ENCODE measurements at regions not wholly inside any gene's neighbourhood (a gene's known extent, or its start where the extent isn't known, plus 50 kb on each side); places are given as distances from the start of the nearest gene placed in this dataset.

DNA sequence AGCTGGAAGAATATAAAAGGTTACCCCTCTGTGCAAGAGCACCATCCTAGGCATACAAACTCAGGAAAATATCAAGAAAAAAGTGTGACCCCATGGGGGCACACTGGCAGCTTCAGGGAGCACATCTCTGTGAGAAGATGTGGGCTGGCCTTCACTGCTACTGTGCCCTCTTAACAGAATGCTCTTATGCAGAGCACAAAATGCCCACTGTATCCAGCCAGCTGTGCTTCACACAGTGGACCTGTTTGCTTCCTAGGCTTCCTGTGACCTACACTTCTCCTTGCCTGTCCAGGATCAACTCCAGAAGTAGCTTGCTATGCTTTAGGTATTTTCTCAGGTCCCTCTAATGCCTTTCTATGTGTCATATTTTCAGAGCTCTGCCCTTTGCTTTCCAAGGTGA is 380.2 kb upstream of the MMS22L start:
- no peaks in the 10 kb centered on the region for H3K36me3 ChIP-seq (ENCODE audit: insufficient read depth, low read length, poor library complexity, severe bottlenecking)
- H3K27me3 ChIP-seq (replicated peaks; ENCODE audit: insufficient read depth, low read depth, low read length, poor library complexity) = no peaks in the 10 kb centered on the region
- no peak overlapping the region for H3K4me3 ChIP-seq (ENCODE audit: low read depth, low read length, poor library complexity, severe bottlenecking)
- DNase-seq (ENCODE audit: low spot score) = no peak
- intact Hi-C loops (cut with micrococcal nuclease; ENCODE audit: unreplicated experiment) = no loop called here
- ChIA-PET CTCF (no interaction called here), POLR2A (ENCODE audit: low non-redundant PET) (no interaction called here)
- H3K27ac ChIP-seq (ENCODE audit: low read depth, low read length, poor library complexity, severe bottlenecking) = no peak overlapping the region
- peaks cover 4% of the 10 kb centered on the region for H3K9me3 ChIP-seq (ENCODE audit: low read depth, low read length, poor library complexity, severe bottlenecking)
- H3K4me1 ChIP-seq (ENCODE audit: insufficient read depth, low read length, poor library complexity, severe bottlenecking) = peaks cover 13% of the 10 kb centered on the region
- no peak for TF ChIP-seq EZH2 (IDR thresholded peaks at IDR 0.05; ENCODE audit: borderline replicate concordance, low read depth, low read length, poor library complexity, severe bottlenecking)
- TF ChIP-seq CTCF (conservative IDR thresholded peaks at IDR 0.05; ENCODE audit: low read depth, low read length) = no peak
- no TSS peak for BruUV-seq (replicated peaks)

DNA sequence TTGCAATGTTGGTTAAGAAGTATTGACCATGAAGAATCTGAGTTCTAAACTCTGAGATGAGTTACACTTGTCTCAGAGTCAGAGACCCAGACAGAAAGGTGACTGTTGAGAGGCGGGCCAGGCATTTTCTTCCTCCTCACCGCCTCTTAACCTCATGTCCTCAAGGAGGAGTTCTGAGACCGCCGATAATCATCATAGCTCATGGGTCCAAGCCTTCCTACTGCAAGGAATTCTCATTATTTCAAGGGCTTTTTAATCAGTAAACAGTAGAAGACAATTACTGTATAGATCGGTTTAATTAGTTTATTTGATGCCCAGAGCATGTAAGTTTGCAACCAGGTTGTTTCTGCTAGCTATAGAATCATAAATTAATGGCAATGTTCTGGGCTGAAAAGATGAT is 382.4 kb upstream of the MMS22L start:
- no peaks in the 10 kb centered on the region for H3K36me3 ChIP-seq (ENCODE audit: insufficient read depth, low read length, poor library complexity, severe bottlenecking)
- peaks cover 30% of the 10 kb centered on the region for H3K4me1 ChIP-seq (ENCODE audit: insufficient read depth, low read length, poor library complexity, severe bottlenecking)
- H3K4me3 ChIP-seq (ENCODE audit: low read depth, low read length, poor library complexity, severe bottlenecking) = no peak overlapping the region
- no peak for TF ChIP-seq CTCF (conservative IDR thresholded peaks at IDR 0.05; ENCODE audit: low read depth, low read length)
- TF ChIP-seq EZH2 (IDR thresholded peaks at IDR 0.05; ENCODE audit: borderline replicate concordance, low read depth, low read length, poor library complexity, severe bottlenecking) = no peak
- H3K27me3 ChIP-seq (replicated peaks; ENCODE audit: insufficient read depth, low read depth, low read length, poor library complexity) = no peaks in the 10 kb centered on the region
- no peak for DNase-seq (ENCODE audit: low spot score)
- ChIA-PET CTCF (no interaction called here), POLR2A (ENCODE audit: low non-redundant PET) (no interaction called here)
- intact Hi-C loops (cut with micrococcal nuclease; ENCODE audit: unreplicated experiment) = no loop called here
- BruUV-seq (replicated peaks) = no TSS peak
- no peaks in the 10 kb centered on the region for H3K9me3 ChIP-seq (ENCODE audit: low read depth, low read length, poor library complexity, severe bottlenecking)
- no peak overlapping the region for H3K27ac ChIP-seq (ENCODE audit: low read depth, low read length, poor library complexity, severe bottlenecking)

DNA sequence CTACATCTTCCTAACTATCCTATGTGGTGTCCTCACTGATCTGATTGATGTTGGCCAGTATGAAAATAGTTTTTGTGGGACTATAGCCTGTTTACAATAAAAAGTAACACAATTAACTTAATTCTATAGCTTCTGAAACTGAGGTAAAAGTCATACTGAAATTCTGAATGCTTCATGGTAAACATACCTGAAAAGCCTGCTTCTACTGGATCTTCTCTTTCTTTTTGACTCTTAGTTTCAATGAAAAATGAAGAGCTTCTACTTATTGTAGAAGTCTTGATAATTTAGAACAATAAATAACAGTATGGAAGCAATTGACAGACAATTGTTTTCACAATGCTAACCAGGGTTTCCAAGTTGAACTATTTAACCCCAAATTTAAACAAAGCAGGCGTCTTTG is 383.9 kb upstream of the MMS22L start:
- ChIA-PET CTCF (no interaction called here), POLR2A (ENCODE audit: low non-redundant PET) (no interaction called here)
- H3K4me1 ChIP-seq (ENCODE audit: insufficient read depth, low read length, poor library complexity, severe bottlenecking) = peaks cover 34% of the 10 kb centered on the region
- no peak for DNase-seq (ENCODE audit: low spot score)
- no peak for TF ChIP-seq CTCF (conservative IDR thresholded peaks at IDR 0.05; ENCODE audit: low read depth, low read length)
- no peak for TF ChIP-seq EZH2 (IDR thresholded peaks at IDR 0.05; ENCODE audit: borderline replicate concordance, low read depth, low read length, poor library complexity, severe bottlenecking)
- H3K27me3 ChIP-seq (replicated peaks; ENCODE audit: insufficient read depth, low read depth, low read length, poor library complexity) = no peaks in the 10 kb centered on the region
- H3K9me3 ChIP-seq (ENCODE audit: low read depth, low read length, poor library complexity, severe bottlenecking) = no peaks in the 10 kb centered on the region
- H3K36me3 ChIP-seq (ENCODE audit: insufficient read depth, low read length, poor library complexity, severe bottlenecking) = no peaks in the 10 kb centered on the region
- BruUV-seq (replicated peaks) = no TSS peak
- H3K4me3 ChIP-seq (ENCODE audit: low read depth, low read length, poor library complexity, severe bottlenecking) = no peak overlapping the region
- intact Hi-C loops (cut with micrococcal nuclease; ENCODE audit: unreplicated experiment) = no loop called here
- no peak overlapping the region for H3K27ac ChIP-seq (ENCODE audit: low read depth, low read length, poor library complexity, severe bottlenecking)
